OCI-LY7 (cell line): ENCODE measurements at regions not wholly inside any gene's neighbourhood (a gene's known extent, or its start where the extent isn't known, plus 50 kb on each side); places are given as distances from the start of the nearest gene placed in this dataset.

Source experiments
- EZH2phosphoT487 ChIP-seq: fragments of 200-600 bp; sonication (generic); IDR thresholded peaks from 2 replicates; pipeline ENCODE4 v1.6.1; 2018; ENCODE audit warnings: low read depth, borderline replicate concordance, mild to moderate bottlenecking, mixed run types, antibody characterized with exemption, low read length, moderate library complexity, mixed read lengths
- TF ChIP-seq, protein P1 (sequence below): fragments of 200-600 bp; sonication (generic); conservative IDR thresholded peaks from 2 replicates; pipeline ENCODE4 v1.5.1; 2014; ENCODE audit warnings: mild to moderate bottlenecking, antibody characterized with exemption, low read length, moderate library complexity, mixed read lengths

DNA sequence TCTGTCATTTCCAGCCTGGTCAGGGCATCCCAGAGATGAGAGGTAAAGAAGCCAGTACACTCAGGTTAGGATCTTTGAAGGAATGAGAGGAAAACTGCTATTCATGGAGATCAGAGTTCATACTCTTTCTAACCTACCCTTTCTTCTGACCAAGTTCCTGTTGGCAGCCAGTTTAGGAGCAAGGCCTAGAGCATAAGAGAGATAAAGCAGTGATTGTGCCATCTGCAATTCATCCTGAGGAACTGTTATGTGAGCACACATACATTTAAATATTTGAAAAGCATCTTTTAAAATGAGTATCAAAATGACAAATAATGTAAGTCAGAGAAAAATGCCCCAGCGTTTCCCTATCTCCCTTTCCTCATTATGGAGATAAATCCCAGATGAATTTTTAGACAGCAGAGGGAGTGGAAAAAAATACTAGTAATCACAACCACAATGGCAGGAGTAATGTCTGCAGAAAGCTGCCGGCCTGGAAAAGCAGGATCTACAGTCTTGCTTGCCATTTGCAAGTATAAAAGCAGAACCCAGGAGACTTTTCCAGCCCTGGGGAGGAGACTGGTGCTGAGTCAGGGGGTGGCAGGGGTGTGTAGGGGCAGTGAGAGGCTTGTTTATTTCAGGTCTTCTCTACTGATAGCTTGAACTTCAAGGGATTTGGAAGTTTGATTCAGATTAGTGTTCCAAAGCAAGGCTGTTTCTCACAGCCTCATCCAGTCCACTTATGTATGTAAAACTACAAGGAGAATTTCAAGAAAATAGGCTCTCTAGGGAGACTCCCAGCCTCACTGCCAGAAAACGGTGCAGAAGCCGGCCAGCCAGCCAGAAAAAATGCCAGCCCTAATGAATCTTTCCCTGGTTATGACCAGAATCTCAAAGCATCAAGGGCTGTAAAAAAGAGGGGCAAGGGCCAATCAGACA, 1052.4 kb downstream of the TUSC7 start:
- no peak for TF ChIP-seq EZH2phosphoT487
- TF ChIP-seq, protein P1, sequence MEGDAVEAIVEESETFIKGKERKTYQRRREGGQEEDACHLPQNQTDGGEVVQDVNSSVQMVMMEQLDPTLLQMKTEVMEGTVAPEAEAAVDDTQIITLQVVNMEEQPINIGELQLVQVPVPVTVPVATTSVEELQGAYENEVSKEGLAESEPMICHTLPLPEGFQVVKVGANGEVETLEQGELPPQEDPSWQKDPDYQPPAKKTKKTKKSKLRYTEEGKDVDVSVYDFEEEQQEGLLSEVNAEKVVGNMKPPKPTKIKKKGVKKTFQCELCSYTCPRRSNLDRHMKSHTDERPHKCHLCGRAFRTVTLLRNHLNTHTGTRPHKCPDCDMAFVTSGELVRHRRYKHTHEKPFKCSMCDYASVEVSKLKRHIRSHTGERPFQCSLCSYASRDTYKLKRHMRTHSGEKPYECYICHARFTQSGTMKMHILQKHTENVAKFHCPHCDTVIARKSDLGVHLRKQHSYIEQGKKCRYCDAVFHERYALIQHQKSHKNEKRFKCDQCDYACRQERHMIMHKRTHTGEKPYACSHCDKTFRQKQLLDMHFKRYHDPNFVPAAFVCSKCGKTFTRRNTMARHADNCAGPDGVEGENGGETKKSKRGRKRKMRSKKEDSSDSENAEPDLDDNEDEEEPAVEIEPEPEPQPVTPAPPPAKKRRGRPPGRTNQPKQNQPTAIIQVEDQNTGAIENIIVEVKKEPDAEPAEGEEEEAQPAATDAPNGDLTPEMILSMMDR: no peak
